ENCODE measurements at regions not wholly inside any gene's neighbourhood (a gene's known extent, or its start where the extent isn't known, plus 50 kb on each side); places are given as distances from the start of the nearest gene placed in this dataset.

GRCh38 chr1:187817782-187818181 is 989.0 kb downstream of the PLA2G4A start (continued):
- TF ChIP-seq, protein P1, sequence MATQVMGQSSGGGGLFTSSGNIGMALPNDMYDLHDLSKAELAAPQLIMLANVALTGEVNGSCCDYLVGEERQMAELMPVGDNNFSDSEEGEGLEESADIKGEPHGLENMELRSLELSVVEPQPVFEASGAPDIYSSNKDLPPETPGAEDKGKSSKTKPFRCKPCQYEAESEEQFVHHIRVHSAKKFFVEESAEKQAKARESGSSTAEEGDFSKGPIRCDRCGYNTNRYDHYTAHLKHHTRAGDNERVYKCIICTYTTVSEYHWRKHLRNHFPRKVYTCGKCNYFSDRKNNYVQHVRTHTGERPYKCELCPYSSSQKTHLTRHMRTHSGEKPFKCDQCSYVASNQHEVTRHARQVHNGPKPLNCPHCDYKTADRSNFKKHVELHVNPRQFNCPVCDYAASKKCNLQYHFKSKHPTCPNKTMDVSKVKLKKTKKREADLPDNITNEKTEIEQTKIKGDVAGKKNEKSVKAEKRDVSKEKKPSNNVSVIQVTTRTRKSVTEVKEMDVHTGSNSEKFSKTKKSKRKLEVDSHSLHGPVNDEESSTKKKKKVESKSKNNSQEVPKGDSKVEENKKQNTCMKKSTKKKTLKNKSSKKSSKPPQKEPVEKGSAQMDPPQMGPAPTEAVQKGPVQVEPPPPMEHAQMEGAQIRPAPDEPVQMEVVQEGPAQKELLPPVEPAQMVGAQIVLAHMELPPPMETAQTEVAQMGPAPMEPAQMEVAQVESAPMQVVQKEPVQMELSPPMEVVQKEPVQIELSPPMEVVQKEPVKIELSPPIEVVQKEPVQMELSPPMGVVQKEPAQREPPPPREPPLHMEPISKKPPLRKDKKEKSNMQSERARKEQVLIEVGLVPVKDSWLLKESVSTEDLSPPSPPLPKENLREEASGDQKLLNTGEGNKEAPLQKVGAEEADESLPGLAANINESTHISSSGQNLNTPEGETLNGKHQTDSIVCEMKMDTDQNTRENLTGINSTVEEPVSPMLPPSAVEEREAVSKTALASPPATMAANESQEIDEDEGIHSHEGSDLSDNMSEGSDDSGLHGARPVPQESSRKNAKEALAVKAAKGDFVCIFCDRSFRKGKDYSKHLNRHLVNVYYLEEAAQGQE (IDR thresholded peaks at IDR 0.05; ENCODE audit: unreplicated experiment), result no peak

DNA sequence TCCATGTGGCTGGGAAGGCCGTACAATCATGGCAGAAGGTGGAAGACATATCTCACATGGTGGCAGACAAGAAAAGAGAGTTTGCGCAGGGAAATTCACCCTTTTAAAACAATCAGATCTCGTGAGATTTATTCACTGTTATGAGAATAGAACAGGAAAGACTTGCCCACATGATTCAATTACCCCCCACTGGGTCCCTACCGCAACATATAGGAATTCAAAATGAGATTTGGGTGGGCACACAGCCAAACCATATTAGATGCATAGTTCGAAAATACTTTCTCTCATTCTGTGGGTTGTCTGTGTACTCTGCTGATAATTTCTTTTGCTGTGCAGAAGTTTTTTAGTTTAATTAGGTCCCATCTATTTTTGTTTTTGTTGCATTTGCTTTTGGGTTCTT is 990.3 kb downstream of the PLA2G4A start:
- no peaks in the 10 kb centered on the region for H3K27me3 Mint-ChIP-seq (ENCODE audit: insufficient read depth, low read depth, poor library complexity)
- H3K4me1 Mint-ChIP-seq, result no peaks in the 10 kb centered on the region
- no peaks in the 10 kb centered on the region for H4K20me1 ChIP-seq (replicated peaks; ENCODE audit: insufficient read depth)
- H3K4me2 ChIP-seq, result no peak overlapping the region
- no peaks in the 10 kb centered on the region for H3K4me1 ChIP-seq (ENCODE audit: insufficient read depth)
- no peak overlapping the region for H3K4me3 ChIP-seq
- no peaks in the 10 kb centered on the region for H3K79me2 ChIP-seq (replicated peaks; ENCODE audit: insufficient read depth)
- no peaks in the 10 kb centered on the region for H3K27me3 ChIP-seq (ENCODE audit: insufficient read depth)
- peaks cover 22% of the 10 kb centered on the region for H3K36me3 Mint-ChIP-seq (ENCODE audit: low read depth)
- H3K27ac Mint-ChIP-seq, result no peak overlapping the region
- H3K27ac ChIP-seq (ENCODE audit: low read depth), result no peak overlapping the region
- H3K9me3 Mint-ChIP-seq, result peaks cover 24% of the 10 kb centered on the region
- H3K4me3 Mint-ChIP-seq, result no peak overlapping the region
- no peak overlapping the region for H2AFZ ChIP-seq
- H3K9me2 ChIP-seq (ENCODE audit: insufficient read depth), result no peaks in the 10 kb centered on the region; the same call in 1 of the 2 replicates
- DNase-seq (ENCODE audit: low spot score) (no peak), ATAC-seq (no peak)
- H3K36me3 ChIP-seq (ENCODE audit: insufficient read depth), result no peaks in the 10 kb centered on the region; the same call in 1 of the 2 replicates
- H3F3A ChIP-seq (replicated peaks; ENCODE audit: low read depth), result no peaks in the 10 kb centered on the region
- TF ChIP-seq STAT1 (IDR thresholded peaks at IDR 0.05; ENCODE audit: unreplicated experiment), result no peak
- no peak for TF ChIP-seq EZH2phosphoT487 (IDR thresholded peaks at IDR 0.05; ENCODE audit: unreplicated experiment)
- TF ChIP-seq NANOG (IDR thresholded peaks at IDR 0.05; ENCODE audit: borderline replicate concordance), result no peak
- TF ChIP-seq ZNF462 (CRISPR knock-in tag; IDR thresholded peaks at IDR 0.05), result no peak
- TF ChIP-seq, protein P1 (IDR thresholded peaks at IDR 0.05; ENCODE audit: unreplicated experiment), result no peak
- no peak for TF ChIP-seq JUNB (IDR thresholded peaks at IDR 0.05; ENCODE audit: unreplicated experiment)
- TF ChIP-seq, protein P2, sequence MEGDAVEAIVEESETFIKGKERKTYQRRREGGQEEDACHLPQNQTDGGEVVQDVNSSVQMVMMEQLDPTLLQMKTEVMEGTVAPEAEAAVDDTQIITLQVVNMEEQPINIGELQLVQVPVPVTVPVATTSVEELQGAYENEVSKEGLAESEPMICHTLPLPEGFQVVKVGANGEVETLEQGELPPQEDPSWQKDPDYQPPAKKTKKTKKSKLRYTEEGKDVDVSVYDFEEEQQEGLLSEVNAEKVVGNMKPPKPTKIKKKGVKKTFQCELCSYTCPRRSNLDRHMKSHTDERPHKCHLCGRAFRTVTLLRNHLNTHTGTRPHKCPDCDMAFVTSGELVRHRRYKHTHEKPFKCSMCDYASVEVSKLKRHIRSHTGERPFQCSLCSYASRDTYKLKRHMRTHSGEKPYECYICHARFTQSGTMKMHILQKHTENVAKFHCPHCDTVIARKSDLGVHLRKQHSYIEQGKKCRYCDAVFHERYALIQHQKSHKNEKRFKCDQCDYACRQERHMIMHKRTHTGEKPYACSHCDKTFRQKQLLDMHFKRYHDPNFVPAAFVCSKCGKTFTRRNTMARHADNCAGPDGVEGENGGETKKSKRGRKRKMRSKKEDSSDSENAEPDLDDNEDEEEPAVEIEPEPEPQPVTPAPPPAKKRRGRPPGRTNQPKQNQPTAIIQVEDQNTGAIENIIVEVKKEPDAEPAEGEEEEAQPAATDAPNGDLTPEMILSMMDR (conservative IDR thresholded peaks at IDR 0.05; ENCODE audit: low read depth in 2 of 2), result no peak
- no peak for TF ChIP-seq POLR2AphosphoS5 (IDR thresholded peaks at IDR 0.05; ENCODE audit: low read depth)
- TF ChIP-seq CREB1 (CRISPR knock-in tag; IDR thresholded peaks at IDR 0.05; ENCODE audit: low read depth), result no peak
- TF ChIP-seq ZNF114 (CRISPR knock-in tag; IDR thresholded peaks at IDR 0.05), result no peak

Data from GM23338 (cell line).